ENCODE measurements at regions not wholly inside any gene's neighbourhood (a gene's known extent, or its start where the extent isn't known, plus 50 kb on each side); places are given as distances from the start of the nearest gene placed in this dataset.

- TF ChIP-seq REST (IDR thresholded peaks at IDR 0.05; ENCODE audit: unreplicated experiment) = no peak
- TF ChIP-seq EZH2 (IDR thresholded peaks at IDR 0.05; ENCODE audit: low read depth, unreplicated experiment) = no peak
Measured at GRCh38 chr10:6746782-6747181, 166.7 kb upstream of the PRKCQ start (continued).

GRCh38 chr10:6743291-6743849 is 163.3 kb upstream of the PRKCQ start:
- Histone ChIP-seq H3K36me3 (ENCODE audit: insufficient read depth) (no peaks in the 10 kb centered on the region), H3K79me2 (replicated peaks; ENCODE audit: insufficient read depth) (no peaks in the 10 kb centered on the region), H3K27me3 (ENCODE audit: insufficient read depth) (no peaks in the 10 kb centered on the region), H3K4me1 (ENCODE audit: insufficient read depth) (peaks cover 24% of the 10 kb centered on the region), H2AFZ (peak overlapping the region; percentile 72; the same call in 1 of the 2 replicates), H3F3A (replicated peaks; ENCODE audit: low read depth) (no peaks in the 10 kb centered on the region), H3K9me2 (ENCODE audit: insufficient read depth) (peaks cover 20% of the 10 kb centered on the region; the same call in 1 of the 2 replicates), H4K20me1 (replicated peaks; ENCODE audit: insufficient read depth) (no peaks in the 10 kb centered on the region), H3K4me3 (no peak overlapping the region), H3K27ac (ENCODE audit: low read depth) (no peak overlapping the region), H3K4me2 (no peak overlapping the region)
- H3K4me1 Mint-ChIP-seq = peaks cover 17% of the 10 kb centered on the region
- no peak overlapping the region for H3K27ac Mint-ChIP-seq
- TF ChIP-seq STAT1 (IDR thresholded peaks at IDR 0.05; ENCODE audit: unreplicated experiment) = no peak
- no peak for TF ChIP-seq ETS1 (IDR thresholded peaks at IDR 0.05)
- no peak for TF ChIP-seq JUNB (IDR thresholded peaks at IDR 0.05; ENCODE audit: unreplicated experiment)
- TF ChIP-seq CTCF (conservative IDR thresholded peaks at IDR 0.05; ENCODE audit: low read depth in 2 of 2) = no peak
- no peak for TF ChIP-seq ZNF114 (CRISPR knock-in tag; IDR thresholded peaks at IDR 0.05)
- TF ChIP-seq REST (IDR thresholded peaks at IDR 0.05; ENCODE audit: unreplicated experiment) = no peak
- TF ChIP-seq ZNF331 (CRISPR knock-in tag; IDR thresholded peaks at IDR 0.05; ENCODE audit: low read depth) = no peak
- TF ChIP-seq EZH2 (IDR thresholded peaks at IDR 0.05; ENCODE audit: low read depth, unreplicated experiment) = no peak
- no peaks in the 10 kb centered on the region for H3K27me3 Mint-ChIP-seq (ENCODE audit: insufficient read depth, low read depth, poor library complexity)
- no peak overlapping the region for H3K4me3 Mint-ChIP-seq
- ATAC-seq = no peak
- no peaks in the 10 kb centered on the region for H3K36me3 Mint-ChIP-seq (ENCODE audit: low read depth)
- H3K9me3 Mint-ChIP-seq = no peaks in the 10 kb centered on the region; the same call in 2 of the 3 replicates
- DNase-seq (ENCODE audit: low spot score) = no peak
